ENCODE measurements at regions not wholly inside any gene's neighbourhood (a gene's known extent, or its start where the extent isn't known, plus 50 kb on each side); places are given as distances from the start of the nearest gene placed in this dataset.

GRCh38 chr3:178244733-178245709, 291.2 kb upstream of the KCNMB2 start:
- DNase-seq (ENCODE audit: low read depth, low spot score): no peak
- intact Hi-C loops (cut with micrococcal nuclease): no loop called here
- H3K27me3 ChIP-seq (ENCODE audit: control insufficient read depth in 2 of 2, insufficient read depth in 2 of 2, low read length in 2 of 2): no peaks in the 10 kb centered on the region
- no peak for FAIRE-seq
- no peak overlapping the region for H3K27ac ChIP-seq (ENCODE audit: insufficient read depth, low read depth, low read length)
- dilution Hi-C loops (cut with MboI; ENCODE audit: extremely low pct_ligation_motif_present, low sequenced_read_pairs): no loop called here
- no peak overlapping the region for H2AFZ ChIP-seq (ENCODE audit: low read depth, low read length)
- H3K9ac ChIP-seq (replicated peaks; ENCODE audit: extremely low read depth, insufficient read depth, low read length): no peak overlapping the region
- H3K4me2 ChIP-seq (ENCODE audit: insufficient read depth, low read length): no peak overlapping the region
- no peak overlapping the region for H3K4me3 ChIP-seq (replicated peaks in 1 of 3; ENCODE audit: insufficient read depth in 1 of 3, low read depth in 1 of 3, low read length in 3 of 3)
- H3K9me3 ChIP-seq (replicated peaks; ENCODE audit: control insufficient read depth, insufficient read depth, low read length): no peaks in the 10 kb centered on the region
- no TSS peak for BruUV-seq (replicated peaks)
- ChIA-PET CTCF (interaction anchor here (0.7 to 1.3 kb wide), 4 partner anchors 8 to 35 kb away, joined by 3 read pairs; no protein-coding TSS in a partner anchor), POLR2A (no interaction called here)
- TF ChIP-seq POLR2AphosphoS5 (IDR thresholded peaks at IDR 0.05; ENCODE audit: insufficient read depth, low read depth, low read length) (no peak), FOS (IDR thresholded peaks at IDR 0.05; ENCODE audit: borderline replicate concordance, insufficient read depth, low read length) (no peak), GATA2 (IDR thresholded peaks at IDR 0.05; ENCODE audit: insufficient read depth, insufficient read length, low read depth, low read length) (no peak), EZH2 (IDR thresholded peaks at IDR 0.05; ENCODE audit: borderline replicate concordance, low read depth, low read length, severe bottlenecking) (no peak), MAX (IDR thresholded peaks at IDR 0.05; ENCODE audit: insufficient read depth, insufficient read length) (no peak), POLR2A (IDR thresholded peaks at IDR 0.05; ENCODE audit: low read depth, low read length) (no peak), CTCF (IDR thresholded peaks at IDR 0.05; ENCODE audit: extremely low read depth in 1 of 2, insufficient read depth in 1 of 2, low read depth in 1 of 2, low read length in 2 of 2) (no peak), MYC (IDR thresholded peaks at IDR 0.05; ENCODE audit: low read depth, low read length) (no peak), JUN (IDR thresholded peaks at IDR 0.05; ENCODE audit: borderline replicate concordance, insufficient read depth, insufficient read length, low read depth) (no peak)
- no peaks in the 10 kb centered on the region for H3K9me1 ChIP-seq (replicated peaks; ENCODE audit: control insufficient read depth, extremely low read depth, insufficient read depth, low read length)
- no peaks in the 10 kb centered on the region for H4K20me1 ChIP-seq (replicated peaks; ENCODE audit: control insufficient read depth, extremely low read depth, insufficient read depth, low read length)
- no peaks in the 10 kb centered on the region for H3K79me2 ChIP-seq (ENCODE audit: control insufficient read depth, insufficient read depth, low read length)
- no peaks in the 10 kb centered on the region for H3K36me3 ChIP-seq (ENCODE audit: control insufficient read depth in 2 of 2, extremely low read depth in 1 of 2, insufficient read depth in 2 of 2, low read length in 2 of 2)
- no peaks in the 10 kb centered on the region for H3K4me1 ChIP-seq (ENCODE audit: control insufficient read depth, extremely low read depth, insufficient read depth, low read length)
